HG03439 (cell line): ENCODE measurements at regions not wholly inside any gene's neighbourhood (a gene's known extent, or its start where the extent isn't known, plus 50 kb on each side); places are given as distances from the start of the nearest gene placed in this dataset.

ENCODE experiments used
- ATAC-seq: cut with Tn5 transposase; IDR thresholded peaks from one replicate; pipeline ENCODE4 v1.9.1; 2021; ENCODE audit warnings: mild to moderate bottlenecking, moderate library complexity; ENCODE audit not compliant: unreplicated experiment

- no peak for ATAC-seq
These were observed 76.0 kb upstream of the PPM1J start for GRCh38 chr1:112790920-112791722.

- ATAC-seq = no peak
These were observed 73.4 kb upstream of the PPM1J start for GRCh38 chr1:112788561-112788960.

DNA sequence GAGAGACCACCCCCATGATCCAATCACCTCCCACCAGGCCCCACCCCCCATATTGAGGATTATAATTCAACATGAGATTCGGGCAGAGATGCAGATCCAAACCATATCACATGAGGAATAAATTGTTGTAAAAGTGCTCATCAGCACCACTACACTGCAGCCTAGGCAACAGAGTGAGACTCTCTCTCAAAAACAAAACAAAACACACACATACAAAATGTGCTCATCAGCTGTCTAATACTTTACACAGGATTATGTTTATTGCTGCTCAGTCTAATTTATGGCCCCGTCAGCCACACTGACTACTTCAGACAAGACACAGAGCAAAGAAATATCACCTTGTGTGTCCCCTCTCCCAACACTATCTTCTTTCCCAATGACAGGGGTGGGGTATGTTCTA is 72.9 kb upstream of the PPM1J start:
- no peak for ATAC-seq

GRCh38 chr1:112783059-112783458 is 67.9 kb upstream of the PPM1J start:
- ATAC-seq = no peak

- ATAC-seq = no peak
These were observed 64.8 kb upstream of the PPM1J start for GRCh38 chr1:112779665-112780526.

- ATAC-seq = no peak
These were observed 63.0 kb upstream of the PPM1J start for GRCh38 chr1:112778137-112778536.

- no peak for ATAC-seq
These were observed 61.6 kb upstream of the PPM1J start for GRCh38 chr1:112776688-112777087.

DNA sequence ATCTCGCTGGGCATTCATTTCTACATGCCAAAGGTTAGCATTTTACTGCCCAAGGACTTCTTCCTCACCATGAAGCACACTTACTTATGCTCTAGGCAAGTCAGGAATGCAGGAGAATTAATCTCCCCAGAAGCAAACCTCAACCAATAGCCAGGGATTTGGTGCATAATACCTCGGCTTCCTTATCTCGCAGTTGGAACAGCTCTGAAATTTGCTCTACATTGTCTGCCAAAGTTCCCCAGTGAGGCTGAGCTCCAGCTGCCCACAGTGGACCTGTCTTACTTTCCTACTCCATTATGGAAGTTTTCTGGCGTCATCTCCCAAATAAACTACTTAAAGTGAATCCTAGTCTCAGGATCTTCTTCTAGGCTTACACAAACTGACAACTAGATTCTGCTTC is 57.6 kb upstream of the PPM1J start:
- no peak for ATAC-seq

- ATAC-seq = no peak
These were observed 55.6 kb upstream of the PPM1J start for GRCh38 chr1:112770724-112771123.

DNA sequence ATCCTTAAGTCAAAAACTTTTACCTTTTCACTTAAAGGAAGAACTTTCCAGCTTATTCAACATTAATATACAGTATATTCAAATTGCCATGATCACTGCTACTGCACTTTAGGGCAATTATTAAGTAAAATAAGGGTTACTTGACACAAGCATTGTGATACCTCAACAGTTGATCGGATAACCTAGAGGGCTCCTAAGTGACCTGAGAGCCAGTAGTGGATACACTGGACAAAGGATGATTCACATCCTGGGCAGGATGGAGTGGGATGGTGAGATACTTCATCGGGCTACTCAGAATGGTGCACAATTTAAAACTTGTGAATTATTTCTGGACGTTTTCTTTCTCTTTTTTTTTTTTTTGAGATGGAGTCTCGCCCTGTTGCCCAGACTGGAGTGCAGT is 54.5 kb upstream of the PPM1J start:
- ATAC-seq = no peak

- no peak for ATAC-seq
These were observed 52.5 kb upstream of the PPM1J start for GRCh38 chr1:112767646-112768045.
